ENCODE measurements at regions not wholly inside any gene's neighbourhood (a gene's known extent, or its start where the extent isn't known, plus 50 kb on each side); places are given as distances from the start of the nearest gene placed in this dataset.
A peak's percentile ranks its signal among the peaks of the same experiment; 100 is the strongest.

- H3K4me3 ChIP-seq (ENCODE audit: low read depth, low read length) = no peak overlapping the region
- peak; percentile 14 for DNase-seq (ENCODE audit: low read depth)
- no peak for TF ChIP-seq CTCF (IDR thresholded peaks at IDR 0.05; ENCODE audit: insufficient read depth, low read length)
Observed at GRCh38 chr2:62340994-62341484, 145.1 kb downstream of the B3GNT2 start.

- TF ChIP-seq CTCF (IDR thresholded peaks at IDR 0.05; ENCODE audit: insufficient read depth, low read length) = no peak
Observed at GRCh38 chr2:62339837-62340236, 143.9 kb downstream of the B3GNT2 start.

GRCh38 chr2:62339413-62339812 is 143.5 kb downstream of the B3GNT2 start:
- no peak for TF ChIP-seq CTCF (IDR thresholded peaks at IDR 0.05; ENCODE audit: insufficient read depth, low read length)
- H3K4me3 ChIP-seq (ENCODE audit: low read depth, low read length) = no peak overlapping the region
- DNase-seq (ENCODE audit: low read depth) = no peak

More at GRCh38 chr2:62339837-62340236, 143.9 kb downstream of the B3GNT2 start:
- DNase-seq (ENCODE audit: low read depth) = no peak
- no peak overlapping the region for H3K4me3 ChIP-seq (ENCODE audit: low read depth, low read length)

- no peak overlapping the region for H3K4me3 ChIP-seq (ENCODE audit: low read depth, low read length)
- TF ChIP-seq CTCF (IDR thresholded peaks at IDR 0.05; ENCODE audit: insufficient read depth, low read length) = no peak
- DNase-seq (ENCODE audit: low read depth) = no peak
Observed at GRCh38 chr2:62338111-62338510, 142.2 kb downstream of the B3GNT2 start.

GRCh38 chr2:62337403-62337802 is 141.5 kb downstream of the B3GNT2 start:
- TF ChIP-seq CTCF (IDR thresholded peaks at IDR 0.05; ENCODE audit: insufficient read depth, low read length) = no peak
- DNase-seq (ENCODE audit: low read depth) = no peak

GRCh38 chr2:62335612-62336011 is 139.7 kb downstream of the B3GNT2 start:
- no peak for TF ChIP-seq CTCF (IDR thresholded peaks at IDR 0.05; ENCODE audit: insufficient read depth, low read length)
- DNase-seq (ENCODE audit: low read depth) = no peak
- no peak overlapping the region for H3K4me3 ChIP-seq (ENCODE audit: low read depth, low read length)

More at GRCh38 chr2:62337403-62337802, 141.5 kb downstream of the B3GNT2 start:
- no peak overlapping the region for H3K4me3 ChIP-seq (ENCODE audit: low read depth, low read length)

- DNase-seq (ENCODE audit: low read depth) = no peak
- TF ChIP-seq CTCF (IDR thresholded peaks at IDR 0.05; ENCODE audit: insufficient read depth, low read length) = no peak
- no peak overlapping the region for H3K4me3 ChIP-seq (ENCODE audit: low read depth, low read length)
Observed at GRCh38 chr2:62334440-62335058, 138.6 kb downstream of the B3GNT2 start.

All from fibroblast of the aortic adventitia (primary cell).